Neuronal stem cell (in vitro differentiated cells): ENCODE measurements at regions not wholly inside any gene's neighbourhood (a gene's known extent, or its start where the extent isn't known, plus 50 kb on each side); places are given as distances from the start of the nearest gene placed in this dataset.

Experiments used
- DNase-seq: peaks from one replicate; pipeline ENCODE4 v3.0.0-alpha.2; 2013; ENCODE audit warnings: low spot score
- H2AFZ ChIP-seq: one replicate; pipeline ENCODE4 v1.6.1; 2013; ENCODE audit warnings: mild to moderate bottlenecking, low read length, inconsistent platforms
- H2AK5ac ChIP-seq: 2 replicates; pipeline ENCODE4 v1.6.1; 2013; ENCODE audit warnings: low read depth, mild to moderate bottlenecking, inconsistent platforms, low read length, moderate library complexity, mixed read lengths
- H2BK120ac ChIP-seq: 2 replicates; pipeline ENCODE4 v1.6.1; 2013; ENCODE audit warnings: low read depth, mild to moderate bottlenecking, inconsistent platforms, low read length, moderate library complexity, mixed read lengths
- H2BK12ac ChIP-seq: one replicate; pipeline ENCODE4 v1.6.1; 2013; ENCODE audit warnings: low read length, inconsistent platforms
- H2BK15ac ChIP-seq: 2 replicates; pipeline ENCODE4 v1.6.1; 2013; ENCODE audit warnings: mild to moderate bottlenecking, low read length, inconsistent platforms, mixed read lengths
- H2BK5ac ChIP-seq: one replicate; pipeline ENCODE4 v1.6.1; 2013; ENCODE audit warnings: inconsistent platforms, mild to moderate bottlenecking, low read length, moderate library complexity
- H3K14ac ChIP-seq: one replicate; pipeline ENCODE4 v1.6.1; 2013; ENCODE audit warnings: low read length, inconsistent platforms
- H3K18ac ChIP-seq: 2 replicates; pipeline ENCODE4 v1.6.1; 2013; ENCODE audit warnings: low read length, inconsistent platforms
- H3K23ac ChIP-seq: 2 replicates; pipeline ENCODE4 v1.6.1; 2013; ENCODE audit warnings: low read depth, mild to moderate bottlenecking, mixed read lengths, low read length, inconsistent platforms; ENCODE audit not compliant: poor library complexity
- H3K27ac ChIP-seq: replicated peaks from 3 replicates; pipeline ENCODE4 v1.5.1; 2013; ENCODE audit warnings: low read length, inconsistent platforms
- H3K27me3 ChIP-seq, 3 experiments: 2 replicates each; pipeline ENCODE4 v1.6.1; 2013; ENCODE audit warnings: low read length in 3 of 3, mild to moderate bottlenecking in 2 of 3, inconsistent platforms in 1 of 3, low read depth in 1 of 3, mixed read lengths in 1 of 3, moderate library complexity in 1 of 3; ENCODE audit not compliant: control insufficient read depth in 3 of 3, insufficient read depth in 3 of 3
- H3K36me3 ChIP-seq, 2 donors: replicated peaks in 1 of 2; 2 replicates each; pipeline ENCODE4 v1.6.1; 2013; ENCODE audit warnings: low read length in 2 of 2; ENCODE audit not compliant: control insufficient read depth in 2 of 2, insufficient read depth in 2 of 2
- H3K4ac ChIP-seq: 2 replicates; pipeline ENCODE4 v1.6.1; 2013; ENCODE audit warnings: inconsistent platforms, mild to moderate bottlenecking, low read length, moderate library complexity
- H3K4me1 ChIP-seq, 2 donors: 1 replicate in 1 of 2; 2 replicates in 1 of 2; pipeline ENCODE4 v1.6.1; 2013; ENCODE audit warnings: low read length in 2 of 2, low read depth in 1 of 2; ENCODE audit not compliant: control insufficient read depth in 2 of 2, insufficient read depth in 1 of 2
- H3K4me2 ChIP-seq: one replicate; pipeline ENCODE4 v1.6.1; 2013; ENCODE audit warnings: mild to moderate bottlenecking, low read length, inconsistent platforms; ENCODE audit not compliant: insufficient read depth, poor library complexity, severe bottlenecking
- H3K4me3 ChIP-seq, 2 donors: 2 replicates each; pipeline ENCODE4 v1.5.1; 2013; ENCODE audit warnings: low read length in 2 of 2, mild to moderate bottlenecking in 2 of 2, inconsistent platforms in 1 of 2, moderate library complexity in 1 of 2
- H3K79me1 ChIP-seq: one replicate; pipeline ENCODE4 v1.6.1; 2013; ENCODE audit warnings: low read depth, mild to moderate bottlenecking, inconsistent platforms, low read length, moderate library complexity
- H3K9ac ChIP-seq: one replicate; pipeline ENCODE4 v1.6.1; 2013; ENCODE audit warnings: mild to moderate bottlenecking, low read depth, low read length, inconsistent platforms; ENCODE audit not compliant: poor library complexity
- H3K9me3 ChIP-seq, 2 donors: replicated peaks in 1 of 2; 2 replicates each; pipeline versions ENCODE3 to v1.6.1; 2013; ENCODE audit warnings: low read length in 2 of 2, mild to moderate bottlenecking in 2 of 2, inconsistent platforms in 1 of 2, low read depth in 1 of 2, mixed read lengths in 1 of 2, moderate library complexity in 1 of 2; ENCODE audit not compliant: control insufficient read depth in 2 of 2, insufficient read depth in 1 of 2
- H4K8ac ChIP-seq: one replicate; pipeline ENCODE4 v1.6.1; 2013; ENCODE audit warnings: low read depth, mild to moderate bottlenecking, inconsistent platforms, low read length, moderate library complexity
- H4K91ac ChIP-seq: one replicate; pipeline ENCODE4 v1.6.1; 2013; ENCODE audit warnings: low read length, low read depth, mild to moderate bottlenecking, inconsistent platforms; ENCODE audit not compliant: poor library complexity
- WGBS, 2 donors: extraction: QIAGEN DNeasy Blood & Tissue Kit; methylation state at CpG; one replicate each; pipeline ENCODE4 v1.1.7; 2013; ENCODE audit warnings: missing lambda C conversion rate in 2 of 2, mixed read lengths in 1 of 2; ENCODE audit not compliant: insufficient read length in 2 of 2, insufficient replicate concordance in 1 of 2; ENCODE audit errors: extremely low coverage in 2 of 2; 5-methylcytosine and 5-hydroxymethylcytosine counted together

DNA sequence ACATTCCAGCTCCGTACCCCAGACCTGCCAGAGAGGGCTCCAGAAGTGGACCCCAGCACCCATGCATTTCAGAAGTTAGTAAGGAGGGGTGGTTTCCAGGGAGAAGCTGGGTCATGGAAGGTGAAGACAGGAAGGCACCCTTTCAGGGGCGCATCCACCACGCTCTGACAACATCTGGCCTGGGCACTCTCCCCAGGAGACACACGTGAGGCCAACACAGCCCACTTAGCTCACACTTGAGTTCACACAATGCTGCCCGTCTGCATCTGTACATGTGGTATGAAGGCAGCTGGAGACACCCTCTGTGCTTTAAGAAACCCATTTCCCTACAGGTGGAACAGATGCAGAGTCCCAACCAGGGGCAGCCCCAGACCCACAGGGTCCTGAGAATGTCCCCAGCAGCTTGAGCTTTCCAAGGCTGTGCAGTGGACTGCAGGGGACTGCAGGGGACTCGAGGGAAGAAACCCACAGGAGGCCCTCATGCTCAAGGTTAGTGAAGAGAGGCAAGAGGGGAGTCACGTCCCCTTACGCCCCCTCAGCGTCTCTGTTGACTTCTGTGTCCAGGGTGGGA, 326.8 kb upstream of the IRX1 start:
- peak overlapping the region; percentile 18 for H3K23ac ChIP-seq
- H3K4me3 ChIP-seq = no peak overlapping the region
- H4K91ac ChIP-seq = no peak overlapping the region
- no peak overlapping the region for H3K9ac ChIP-seq
- no peak for DNase-seq
- peaks cover 0 to 4% of the 10 kb centered on the region in 2 donors for H3K4me1 ChIP-seq
- no peak overlapping the region for H4K8ac ChIP-seq
- no peaks in the 10 kb centered on the region for H3K36me3 ChIP-seq
- H3K79me1 ChIP-seq = no peaks in the 10 kb centered on the region
- H2BK5ac ChIP-seq = no peak overlapping the region
- H2BK12ac ChIP-seq = no peak overlapping the region
- no CpG with 5 or more reads among the region's 9 CpGs for WGBS, 2 donors
- no peak overlapping the region for H2AFZ ChIP-seq
- peak overlapping the region; percentile 56 for H2BK120ac ChIP-seq
- H3K14ac ChIP-seq = no peak overlapping the region
- H3K4me2 ChIP-seq = no peak overlapping the region
- H3K27ac ChIP-seq = no peak overlapping the region
- H3K9me3 ChIP-seq = no peaks in the 10 kb centered on the region
- no peak overlapping the region for H2BK15ac ChIP-seq
- no peak overlapping the region for H3K4ac ChIP-seq
- no peaks in the 10 kb centered on the region for H3K27me3 ChIP-seq
- peak overlapping the region; percentile 49 for H2AK5ac ChIP-seq
- H3K18ac ChIP-seq = peak overlapping the region; percentile 44

GRCh38 chr5:3266861-3267260, 328.8 kb upstream of the IRX1 start:
- Histone ChIP-seq H4K8ac (no peak overlapping the region), H3K4me1 (peaks cover 0 to 4% of the 10 kb centered on the region in 2 donors), H3K4me2 (no peak overlapping the region), H2BK15ac (peak overlapping the region; percentile 67), H2BK120ac (no peak overlapping the region), H3K79me1 (no peaks in the 10 kb centered on the region), H2AK5ac (peak overlapping the region; percentile 68), H2AFZ (no peak overlapping the region), H3K27ac (no peak overlapping the region), H3K4ac (no peak overlapping the region), H3K18ac (peak overlapping the region; percentile 20), H2BK12ac (no peak overlapping the region), H3K14ac (no peak overlapping the region), H3K23ac (no peak overlapping the region), H3K27me3 (no peaks in the 10 kb centered on the region), H3K4me3 (no peak overlapping the region), H3K9ac (no peak overlapping the region), H2BK5ac (no peak overlapping the region), H3K9me3 (peaks cover 0 to 2% of the 10 kb centered on the region in 2 donors), H3K36me3 (no peaks in the 10 kb centered on the region), H4K91ac (no peak overlapping the region)
- no CpG with 5 or more reads among the region's 5 CpGs for WGBS, 2 donors
- no peak for DNase-seq

DNA sequence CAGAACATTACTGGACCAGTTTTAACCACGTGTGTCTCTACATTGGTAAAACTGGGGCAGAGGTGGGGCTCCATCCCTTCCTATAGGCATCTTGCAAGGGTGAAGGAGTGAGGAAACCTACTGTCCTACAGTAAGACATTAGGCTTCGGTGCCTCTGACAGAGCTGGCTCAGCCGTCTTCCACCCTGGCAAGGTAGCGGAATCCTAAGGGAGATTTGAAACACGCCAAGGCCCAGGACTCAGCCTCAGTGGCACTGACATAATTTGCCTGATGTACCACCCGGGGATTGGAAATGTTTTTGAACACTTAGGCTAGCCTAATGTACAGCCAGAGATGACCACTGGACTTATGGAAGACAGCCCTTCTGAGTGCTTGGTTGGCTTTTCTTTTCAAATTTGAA, 329.7 kb upstream of the IRX1 start:
- H3K79me1 ChIP-seq = no peaks in the 10 kb centered on the region
- WGBS, 2 donors = no CpG with 5 or more reads among the region's 6 CpGs

DNA sequence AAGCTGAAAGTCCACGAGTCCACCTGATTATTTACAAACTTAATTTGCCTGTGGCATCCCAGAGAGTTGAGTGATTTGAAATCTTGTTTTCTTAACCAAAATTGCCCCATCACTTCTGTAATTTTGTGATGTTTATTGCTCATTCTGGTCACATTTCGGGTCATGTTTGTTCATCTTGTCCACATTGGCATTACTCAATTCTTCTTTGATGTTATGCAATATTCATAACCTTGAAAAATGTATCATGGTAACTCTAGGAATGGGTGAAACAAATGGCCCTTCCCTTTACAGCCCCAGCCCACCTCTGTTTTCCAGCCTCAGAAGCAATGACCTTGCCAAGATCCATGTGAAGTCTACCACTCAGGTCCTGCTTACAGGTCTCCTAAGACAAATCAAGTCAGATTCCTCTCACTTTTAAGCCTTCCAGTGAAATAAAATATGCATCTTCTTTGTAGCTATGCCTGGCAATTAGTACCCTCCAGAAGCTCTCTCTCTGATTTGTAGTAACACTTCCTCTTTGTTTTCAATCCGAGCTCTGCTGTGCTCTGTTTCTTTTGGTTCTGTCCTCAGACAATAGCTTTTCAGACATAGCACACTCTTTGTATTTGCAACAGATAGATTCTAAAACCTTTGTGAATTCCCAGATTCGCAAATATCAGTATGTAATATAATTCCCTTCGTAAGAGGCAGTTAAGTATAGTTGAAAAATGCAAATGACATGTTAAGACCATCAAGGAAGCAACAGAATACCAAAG, 330.3 kb upstream of the IRX1 start:
- Histone ChIP-seq H3K4me2 (no peak overlapping the region), H3K18ac (no peak overlapping the region), H2BK5ac (no peak overlapping the region), H3K4me1 (peaks cover 0 to 1% of the 10 kb centered on the region in 2 donors), H2BK15ac (no peak overlapping the region), H3K23ac (no peak overlapping the region), H3K36me3 (no peaks in the 10 kb centered on the region), H2BK120ac (no peak overlapping the region), H3K9ac (no peak overlapping the region), H2AK5ac (no peak overlapping the region), H2AFZ (no peak overlapping the region), H3K14ac (no peak overlapping the region), H2BK12ac (no peak overlapping the region), H3K27ac (no peak overlapping the region), H3K27me3 (no peaks in the 10 kb centered on the region), H4K8ac (no peak overlapping the region), H3K9me3 (peaks cover 0 to 2% of the 10 kb centered on the region in 2 donors), H3K4ac (no peak overlapping the region), H3K4me3 (no peak overlapping the region), H3K79me1 (no peaks in the 10 kb centered on the region), H4K91ac (no peak overlapping the region)
- no CpG with 5 or more reads among the region's 5 CpGs for WGBS, 2 donors
- DNase-seq = no peak

More for the DNA sequence above, 329.7 kb upstream of the IRX1 start:
- Histone ChIP-seq H3K9ac (no peak overlapping the region), H4K91ac (no peak overlapping the region), H2BK120ac (no peak overlapping the region), H3K27ac (no peak overlapping the region), H3K18ac (no peak overlapping the region), H3K4me1 (peaks cover 0 to 1% of the 10 kb centered on the region in 2 donors), H2BK12ac (no peak overlapping the region), H3K23ac (no peak overlapping the region), H3K14ac (no peak overlapping the region), H2BK15ac (no peak overlapping the region), H3K4ac (no peak overlapping the region), H2BK5ac (no peak overlapping the region), H2AFZ (no peak overlapping the region), H4K8ac (no peak overlapping the region), H3K4me3 (no peak overlapping the region), H3K9me3 (peaks cover 0 to 2% of the 10 kb centered on the region in 2 donors), H3K4me2 (no peak overlapping the region), H2AK5ac (no peak overlapping the region), H3K36me3 (no peaks in the 10 kb centered on the region), H3K27me3 (no peaks in the 10 kb centered on the region)
- no peak for DNase-seq
